Natural killer cell treated with Interleukin-12 subunit alpha and Interleukin-12 subunit beta and Interleukin-15 and Interleukin-18, amount 100 ng/mL, for 72 hours (primary cell): ENCODE measurements at regions not wholly inside any gene's neighbourhood (a gene's known extent, or its start where the extent isn't known, plus 50 kb on each side); places are given as distances from the start of the nearest gene placed in this dataset.

Source experiments
- ATAC-seq, 2 donors: fragments of 150-1000 bp; cut with Tn5 transposase in 1 of 2; sonication (Bioruptor Pico), chemical (Tn5 transposase) in 1 of 2; 2 replicates each; pipeline ENCODE4 v1.10.0; 2021
- DNase-seq: peaks from one replicate; pipeline ENCODE4 v3.0.0; 2022; ENCODE audit warnings: low spot score
- H3K27ac Mint-ChIP-seq, 2 donors: 1 replicate in 1 of 2; 2 replicates in 1 of 2; pipeline ENCODE4 v1.8.0; 2022; ENCODE audit warnings: mixed read lengths in 2 of 2, mild to moderate bottlenecking in 1 of 2, moderate library complexity in 1 of 2
- H3K27me3 Mint-ChIP-seq, 2 donors: 1 replicate in 1 of 2; 2 replicates in 1 of 2; pipeline ENCODE4 v1.8.0; 2022; ENCODE audit warnings: mixed read lengths in 2 of 2
- H3K36me3 Mint-ChIP-seq: one replicate; pipeline ENCODE4 v1.8.0; 2022; ENCODE audit warnings: mixed read lengths
- H3K4me1 Mint-ChIP-seq, 2 donors: 1 replicate in 1 of 2; 2 replicates in 1 of 2; pipeline ENCODE4 v1.8.0; 2022; ENCODE audit warnings: low read depth in 2 of 2, mixed read lengths in 2 of 2, mild to moderate bottlenecking in 1 of 2
- H3K4me3 Mint-ChIP-seq: one replicate; pipeline ENCODE4 v1.8.0; 2022; ENCODE audit warnings: mixed read lengths
- H3K9me3 Mint-ChIP-seq: 2 replicates; pipeline ENCODE4 v1.8.0; 2022; ENCODE audit warnings: mixed read lengths

DNA sequence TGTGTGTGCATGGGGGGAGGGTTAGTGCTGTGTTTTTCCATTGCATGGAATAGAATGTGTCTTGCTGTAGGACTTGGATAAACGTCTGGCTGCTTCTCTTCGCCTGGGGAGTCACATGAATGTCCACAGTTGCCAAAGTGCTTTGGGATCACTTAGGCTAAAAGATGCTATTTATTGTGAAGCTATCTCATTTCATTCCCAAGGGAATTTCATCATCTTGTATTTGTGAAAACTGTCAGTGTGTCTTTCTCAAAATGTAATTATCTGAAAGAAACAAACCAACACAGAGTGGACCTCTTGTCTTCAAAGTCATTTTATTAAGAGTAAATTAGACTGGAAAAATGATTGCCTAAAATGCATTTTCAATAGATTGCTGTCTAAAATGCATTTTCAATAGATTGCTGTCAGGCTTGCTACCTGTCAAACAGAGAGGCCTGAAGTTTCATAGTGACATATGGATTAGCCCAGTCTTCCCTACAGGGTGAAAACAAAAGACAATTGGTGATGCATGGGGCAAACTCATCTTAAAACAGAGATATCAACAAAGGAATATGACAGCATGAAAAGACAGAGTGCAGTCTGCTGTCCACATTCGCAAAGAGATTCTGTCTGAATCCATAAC lies 117.1 kb upstream of the GOLIM4 start:
- H3K27me3 Mint-ChIP-seq: peaks cover 1 to 8% of the 10 kb centered on the region in 2 donors
- DNase-seq: no peak
- H3K9me3 Mint-ChIP-seq: no peaks in the 10 kb centered on the region
- H3K27ac Mint-ChIP-seq: peak overlapping the region in 1 of 2 donors; percentile 11
- ATAC-seq: no peak
- peaks cover 8 to 9% of the 10 kb centered on the region in 2 donors for H3K4me1 Mint-ChIP-seq
- H3K36me3 Mint-ChIP-seq: no peaks in the 10 kb centered on the region
- H3K4me3 Mint-ChIP-seq: peak overlapping the region; percentile 23

DNA sequence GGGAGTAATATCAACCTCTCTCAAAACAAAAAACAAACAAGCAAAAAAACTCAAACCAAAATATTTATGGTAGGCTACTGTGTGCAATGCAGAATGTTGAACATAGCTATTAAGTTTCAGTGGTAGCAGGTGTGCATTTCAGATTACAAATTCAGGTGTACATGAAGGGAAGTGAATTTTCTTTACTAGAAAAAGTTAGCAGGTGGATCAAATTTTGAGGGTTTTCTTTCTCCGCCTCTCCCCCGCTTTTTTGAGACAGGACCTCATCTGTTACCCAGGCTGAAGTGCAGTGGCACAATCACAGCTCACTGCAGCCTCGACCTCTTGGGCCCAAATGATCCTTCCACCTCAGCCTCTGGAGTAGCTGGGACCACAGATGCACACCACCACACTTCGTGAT lies 109.7 kb upstream of the GOLIM4 start:
- H3K27ac Mint-ChIP-seq: no peak overlapping the region
- no peaks in the 10 kb centered on the region for H3K36me3 Mint-ChIP-seq
- H3K27me3 Mint-ChIP-seq: peaks cover 5 to 11% of the 10 kb centered on the region in 2 donors
- no peaks in the 10 kb centered on the region for H3K4me1 Mint-ChIP-seq
- H3K9me3 Mint-ChIP-seq: no peaks in the 10 kb centered on the region
- H3K4me3 Mint-ChIP-seq: no peak overlapping the region
- ATAC-seq (no peak), DNase-seq (no peak)

DNA sequence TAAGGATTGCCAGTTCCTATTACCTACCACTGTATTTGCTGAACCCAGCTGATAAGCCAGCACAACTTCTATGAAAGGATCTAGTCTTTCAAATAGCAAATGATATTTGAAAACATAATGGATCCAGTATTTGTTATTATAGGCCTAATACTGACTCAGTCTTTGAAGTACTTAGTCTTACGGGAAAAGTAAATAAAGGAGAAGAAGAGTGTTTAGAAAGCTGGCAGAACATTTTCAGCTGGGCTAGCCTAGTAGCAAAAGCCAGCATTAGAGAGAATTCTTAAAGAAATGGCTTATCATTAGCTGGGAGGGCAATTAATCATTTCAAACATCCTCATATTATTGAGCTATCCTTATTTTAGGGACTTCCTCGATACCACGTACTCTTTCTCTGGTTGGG lies 101.4 kb upstream of the GOLIM4 start:
- no peaks in the 10 kb centered on the region for H3K4me1 Mint-ChIP-seq
- peaks cover 0 to 5% of the 10 kb centered on the region in 2 donors for H3K27me3 Mint-ChIP-seq
- H3K27ac Mint-ChIP-seq: no peak overlapping the region

DNA sequence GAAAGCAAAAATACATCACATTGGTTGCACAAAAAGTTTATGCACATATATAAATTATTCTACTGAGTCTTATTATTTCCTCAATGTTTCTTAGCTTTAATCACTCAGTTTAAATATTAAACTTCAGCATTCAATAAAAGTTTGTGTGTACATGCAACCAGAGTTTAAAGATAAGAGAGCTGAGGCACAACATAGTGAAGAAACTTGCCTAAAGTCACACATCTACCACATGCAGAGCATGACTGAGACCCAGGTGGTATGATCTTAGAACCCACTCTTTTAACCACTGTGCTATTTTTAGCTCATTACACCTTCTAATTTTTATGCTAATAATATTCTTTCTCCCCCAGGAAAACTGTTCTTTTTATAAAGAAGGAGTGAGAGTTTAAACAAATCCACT lies 96.1 kb upstream of the GOLIM4 start:
- peaks cover 12 to 21% of the 10 kb centered on the region in 2 donors for H3K27me3 Mint-ChIP-seq
- no peaks in the 10 kb centered on the region for H3K4me1 Mint-ChIP-seq
- no peaks in the 10 kb centered on the region for H3K36me3 Mint-ChIP-seq
- no peak for ATAC-seq
- H3K9me3 Mint-ChIP-seq: no peaks in the 10 kb centered on the region
- DNase-seq: no peak
- H3K27ac Mint-ChIP-seq: no peak overlapping the region
- H3K4me3 Mint-ChIP-seq: no peak overlapping the region

More for the DNA sequence above, 101.4 kb upstream of the GOLIM4 start:
- no peak for DNase-seq
- no peak overlapping the region for H3K4me3 Mint-ChIP-seq
- H3K9me3 Mint-ChIP-seq: no peaks in the 10 kb centered on the region
- no peaks in the 10 kb centered on the region for H3K36me3 Mint-ChIP-seq
- ATAC-seq: no peak

GRCh38 chr3:168187233-168187632 lies 91.5 kb upstream of the GOLIM4 start:
- Mint-ChIP-seq H3K9me3 (no peaks in the 10 kb centered on the region), H3K36me3 (no peaks in the 10 kb centered on the region), H3K4me1 (no peaks in the 10 kb centered on the region), H3K27me3 (peaks cover 12 to 26% of the 10 kb centered on the region in 2 donors), H3K27ac (no peak overlapping the region), H3K4me3 (no peak overlapping the region)
- no peak for ATAC-seq
- no peak for DNase-seq

- no peak overlapping the region for H3K27ac Mint-ChIP-seq
- no peaks in the 10 kb centered on the region for H3K4me1 Mint-ChIP-seq
- ATAC-seq (no peak), DNase-seq (no peak)
- no peaks in the 10 kb centered on the region for H3K36me3 Mint-ChIP-seq
- no peak overlapping the region for H3K4me3 Mint-ChIP-seq
- H3K27me3 Mint-ChIP-seq: peaks cover 12 to 26% of the 10 kb centered on the region in 2 donors
- no peaks in the 10 kb centered on the region for H3K9me3 Mint-ChIP-seq
Observed at GRCh38 chr3:168186293-168186983, 90.7 kb upstream of the GOLIM4 start.

GRCh38 chr3:168183774-168184173 lies 88.0 kb upstream of the GOLIM4 start:
- peaks cover 0 to 10% of the 10 kb centered on the region in 2 donors for H3K27me3 Mint-ChIP-seq
- H3K27ac Mint-ChIP-seq: no peak overlapping the region
- no peaks in the 10 kb centered on the region for H3K4me1 Mint-ChIP-seq
- ATAC-seq (no peak), DNase-seq (no peak)
- H3K9me3 Mint-ChIP-seq: no peaks in the 10 kb centered on the region
- H3K36me3 Mint-ChIP-seq: no peaks in the 10 kb centered on the region
- H3K4me3 Mint-ChIP-seq: no peak overlapping the region

DNA sequence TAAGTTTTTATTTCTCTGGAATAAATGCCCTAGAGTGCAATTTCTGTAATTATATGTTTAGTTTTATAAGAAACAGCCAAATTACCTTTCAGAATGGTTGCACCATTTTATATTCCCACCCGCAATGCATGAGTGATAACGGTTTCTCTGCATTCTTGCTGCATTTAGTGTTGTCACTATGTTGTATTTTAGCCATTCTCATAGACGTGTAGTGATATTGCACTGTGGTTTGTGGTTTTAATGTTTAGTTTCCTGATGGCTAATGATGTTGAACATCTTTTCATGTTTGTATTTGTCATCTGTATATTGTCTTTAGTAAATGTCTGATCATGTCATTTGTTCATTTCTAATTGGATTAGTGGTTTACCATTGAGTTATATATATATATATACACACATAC lies 73.0 kb upstream of the GOLIM4 start:
- no peak for DNase-seq
- peaks cover 0 to 3% of the 10 kb centered on the region in 2 donors for H3K27me3 Mint-ChIP-seq

GRCh38 chr3:168165390-168166269 lies 69.9 kb upstream of the GOLIM4 start:
- Mint-ChIP-seq H3K4me1 (peaks cover 3 to 13% of the 10 kb centered on the region in 2 donors), H3K9me3 (no peaks in the 10 kb centered on the region), H3K4me3 (no peak overlapping the region), H3K27me3 (peaks cover 0 to 3% of the 10 kb centered on the region in 2 donors), H3K36me3 (no peaks in the 10 kb centered on the region), H3K27ac (peak overlapping the region in 1 of 2 donors; percentile 45)
- ATAC-seq (no peak), DNase-seq (no peak)

More for the DNA sequence above, 73.0 kb upstream of the GOLIM4 start:
- Mint-ChIP-seq H3K27ac (no peak overlapping the region), H3K4me3 (no peak overlapping the region), H3K4me1 (peaks cover 21 to 22% of the 10 kb centered on the region in 2 donors), H3K9me3 (no peaks in the 10 kb centered on the region), H3K36me3 (no peaks in the 10 kb centered on the region)
- peak in 1 of 2 donors; percentile 70 for ATAC-seq

DNA sequence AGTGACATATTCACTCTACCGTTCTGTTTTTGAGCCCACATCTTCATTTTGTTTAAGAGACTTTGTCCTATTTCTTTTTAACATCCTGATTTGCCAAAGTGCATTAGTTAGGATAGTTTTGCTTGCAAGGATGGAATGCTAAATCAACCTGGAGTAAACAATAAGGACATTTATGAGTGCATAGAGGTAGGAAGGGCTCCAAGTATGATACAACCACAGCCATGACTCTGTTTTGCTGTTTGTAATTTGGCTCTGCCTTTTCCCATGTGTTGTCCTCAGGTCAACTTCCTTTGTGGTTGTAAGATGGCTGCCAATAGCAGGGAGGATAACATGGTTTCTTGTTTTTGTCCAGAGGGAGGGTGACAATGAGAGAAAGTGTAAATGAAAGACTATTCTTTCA lies 66.4 kb upstream of the GOLIM4 start:
- no peak overlapping the region for H3K27ac Mint-ChIP-seq
- no peak overlapping the region for H3K4me3 Mint-ChIP-seq
- ATAC-seq: no peak

DNA sequence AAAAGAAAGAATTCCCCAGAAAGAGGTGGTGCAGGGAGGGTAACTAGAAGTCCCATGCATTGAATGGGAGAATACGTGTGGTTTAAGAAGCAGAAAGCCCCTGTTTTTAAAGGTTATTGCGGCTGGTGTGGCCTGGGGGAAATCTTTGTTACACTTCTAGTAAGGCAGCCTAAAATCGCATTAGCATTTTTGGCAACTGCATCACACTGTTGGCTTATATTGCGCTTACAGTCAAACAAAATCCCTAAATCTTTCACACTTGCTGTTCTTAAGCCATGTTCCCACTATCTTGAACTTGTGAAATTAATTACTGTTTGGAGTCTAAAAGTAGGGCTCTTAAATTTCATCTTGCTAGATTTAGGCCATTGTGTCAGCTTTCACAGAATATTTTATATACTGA lies 66.0 kb upstream of the GOLIM4 start:
- ATAC-seq (no peak), DNase-seq (no peak)
- Mint-ChIP-seq H3K4me3 (no peak overlapping the region), H3K36me3 (no peaks in the 10 kb centered on the region), H3K27ac (no peak overlapping the region), H3K27me3 (peaks cover 19 to 24% of the 10 kb centered on the region in 2 donors), H3K4me1 (peaks cover 0 to 3% of the 10 kb centered on the region in 2 donors), H3K9me3 (no peaks in the 10 kb centered on the region)

More for the DNA sequence above, 66.4 kb upstream of the GOLIM4 start:
- DNase-seq: no peak
- Mint-ChIP-seq H3K4me1 (peaks cover 0 to 3% of the 10 kb centered on the region in 2 donors), H3K27me3 (peaks cover 15 to 19% of the 10 kb centered on the region in 2 donors), H3K36me3 (no peaks in the 10 kb centered on the region), H3K9me3 (no peaks in the 10 kb centered on the region)

- ATAC-seq: no peak
- H3K36me3 Mint-ChIP-seq: no peaks in the 10 kb centered on the region
- H3K4me3 Mint-ChIP-seq: no peak overlapping the region
- H3K27me3 Mint-ChIP-seq: peaks cover 18 to 24% of the 10 kb centered on the region in 2 donors
- no peaks in the 10 kb centered on the region for H3K4me1 Mint-ChIP-seq
- peaks cover 5% of the 10 kb centered on the region for H3K9me3 Mint-ChIP-seq
- H3K27ac Mint-ChIP-seq: no peak overlapping the region
- no peak for DNase-seq
Observed at GRCh38 chr3:168157903-168158302, 62.2 kb upstream of the GOLIM4 start.

DNA sequence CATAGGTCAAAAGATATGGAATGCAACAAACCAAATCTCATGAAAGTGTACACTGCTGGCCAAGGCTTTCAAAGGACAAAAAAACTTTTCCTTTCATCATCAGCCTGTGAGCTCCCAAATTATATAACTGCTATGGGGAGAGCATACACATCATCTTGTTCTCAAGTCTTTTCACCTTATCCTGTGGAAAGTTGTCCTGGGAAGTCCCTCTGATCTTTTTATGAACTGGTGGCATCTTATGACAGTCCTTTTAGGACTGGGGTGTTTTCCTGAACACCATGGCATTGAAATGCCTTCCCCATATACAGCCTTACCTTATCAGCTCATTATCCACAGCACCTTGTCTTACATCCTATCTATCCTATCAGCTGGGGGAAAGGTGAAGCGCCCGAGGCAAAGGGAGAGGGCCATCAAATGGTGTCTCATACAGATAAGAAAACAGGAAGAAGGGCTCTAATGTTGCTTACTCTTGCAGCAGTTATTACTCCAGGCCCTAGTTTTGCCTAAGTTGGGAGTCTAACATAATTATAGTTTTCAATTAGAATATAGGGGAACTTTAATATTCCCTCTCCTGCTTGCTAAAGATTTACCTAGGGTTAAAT lies 61.5 kb upstream of the GOLIM4 start:
- no peaks in the 10 kb centered on the region for H3K4me1 Mint-ChIP-seq
- H3K9me3 Mint-ChIP-seq: peaks cover 6% of the 10 kb centered on the region
- H3K4me3 Mint-ChIP-seq: no peak overlapping the region
- H3K27ac Mint-ChIP-seq: no peak overlapping the region
- H3K27me3 Mint-ChIP-seq: peaks cover 19 to 24% of the 10 kb centered on the region in 2 donors
- no peak for DNase-seq
- H3K36me3 Mint-ChIP-seq: peaks cover 1% of the 10 kb centered on the region
- ATAC-seq: no peak
